ENCODE measurements at regions not wholly inside any gene's neighbourhood (a gene's known extent, or its start where the extent isn't known, plus 50 kb on each side); places are given as distances from the start of the nearest gene placed in this dataset.
"Not testable (repeated sequence)": the region's sequence is repeated elsewhere in the genome, so short reads cannot be mapped to it uniquely, and the experiment has no call there.

DNA sequence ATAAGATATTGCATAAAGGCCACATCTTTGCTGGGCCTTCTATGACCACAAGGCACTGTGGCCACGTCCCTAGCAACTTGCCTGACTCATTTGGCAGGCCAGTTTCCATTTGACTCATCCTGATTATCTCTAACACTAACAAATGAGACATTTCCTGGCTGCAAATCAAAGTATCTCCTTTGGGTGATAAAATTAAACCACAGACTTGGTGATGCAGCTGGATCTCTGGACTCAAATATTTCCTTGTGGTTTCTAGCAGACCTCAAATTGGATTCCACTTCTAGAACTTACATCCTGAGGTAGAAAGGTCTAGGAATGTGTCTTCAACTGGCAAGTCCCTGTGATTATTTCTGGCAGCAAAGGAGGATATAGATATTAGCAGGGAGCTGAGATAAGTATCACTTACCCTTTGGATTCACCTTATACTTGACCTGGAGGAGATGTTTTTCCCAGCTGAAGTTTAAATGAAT is 167.9 kb upstream of the NXPH2 start:
- DNase-seq (ENCODE audit: low read depth in 2 of 2) = peak; percentile 99

DNA sequence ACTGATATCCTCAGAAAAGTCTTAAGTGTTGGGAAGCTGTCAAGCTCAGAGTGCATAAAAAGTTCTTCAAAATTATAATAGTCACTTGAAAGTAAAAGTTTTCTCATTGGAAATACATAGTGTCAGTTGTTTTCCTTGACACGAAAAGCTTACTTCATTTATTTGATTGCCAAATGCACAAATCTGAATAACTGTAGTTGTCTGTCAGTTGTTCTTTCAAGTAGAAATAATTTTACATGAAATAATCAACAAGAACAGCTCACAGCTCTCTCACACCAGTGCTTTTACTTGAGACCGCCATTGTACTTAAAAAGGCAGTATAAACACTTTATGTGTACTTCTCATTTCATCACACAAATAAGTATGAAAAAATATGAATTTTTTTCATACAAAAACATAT is 163.3 kb upstream of the NXPH2 start:
- DNase-seq (ENCODE audit: low read depth in 2 of 2) = no peak

DNA sequence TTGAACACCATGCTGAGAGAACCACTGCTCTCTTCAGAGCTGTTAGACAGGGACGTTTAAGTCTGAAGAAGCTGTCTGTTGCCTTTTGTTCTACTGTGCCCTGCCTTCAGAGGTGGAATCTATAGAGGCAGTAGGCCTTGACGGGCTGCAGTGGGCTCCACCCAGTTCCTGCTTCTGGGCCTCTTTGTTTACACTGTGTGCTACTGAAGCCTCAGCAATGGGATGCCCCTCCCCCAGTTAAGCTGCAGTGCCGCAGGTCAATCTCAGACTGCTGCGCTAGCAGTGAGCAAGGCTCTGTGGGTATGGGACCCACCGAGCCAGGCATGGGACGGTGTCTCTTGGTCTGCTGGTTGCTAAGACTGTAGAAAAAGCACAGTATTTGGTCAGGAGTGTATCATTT is 162.3 kb upstream of the NXPH2 start:
- DNase-seq (ENCODE audit: low read depth in 2 of 2) = no peak

DNA sequence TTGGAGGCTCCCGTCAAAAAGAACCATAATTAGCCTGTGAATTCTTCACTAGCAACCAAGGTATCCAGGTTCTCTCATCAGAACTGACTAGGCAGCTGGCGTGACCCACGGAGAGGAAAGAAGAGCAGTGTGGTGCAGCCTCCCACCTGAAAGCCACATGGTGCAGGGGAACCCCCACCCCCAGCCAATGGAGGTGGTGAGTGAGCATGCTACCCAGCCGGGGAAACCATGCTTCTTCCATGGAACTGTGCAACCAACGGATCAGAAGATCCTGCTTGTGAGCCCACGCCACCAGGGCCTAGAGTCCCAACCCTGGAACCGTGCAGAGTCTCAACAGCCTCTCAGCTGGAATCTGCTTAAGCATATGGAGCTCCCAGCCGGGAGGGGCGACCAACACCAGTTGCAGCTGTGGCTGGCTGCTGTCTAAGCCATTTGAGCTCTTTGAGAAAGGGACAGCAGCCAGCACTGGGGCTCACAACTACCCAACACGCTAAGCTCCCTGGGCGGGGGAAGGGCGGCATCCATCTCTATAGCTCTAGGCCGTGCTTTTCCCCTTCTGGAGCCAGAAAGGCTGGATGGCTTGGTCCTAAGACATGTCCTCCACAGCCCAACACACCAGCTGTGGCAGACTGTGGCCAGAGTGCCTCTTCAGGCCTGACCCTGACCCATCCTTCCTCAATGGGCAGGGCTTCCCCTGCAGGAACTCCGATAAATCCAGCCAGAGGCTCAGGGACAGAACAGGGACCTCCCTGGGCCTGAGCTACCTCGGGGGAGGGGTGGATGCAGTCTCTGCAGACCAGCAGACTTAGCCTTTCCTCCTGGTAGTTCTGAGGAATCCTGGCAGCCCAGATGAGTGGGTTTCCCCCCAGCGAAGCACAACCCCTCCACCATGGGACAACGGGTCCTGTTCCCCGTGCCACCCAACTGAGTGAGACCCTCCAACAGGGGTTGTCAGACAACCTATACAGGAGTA is 151.4 kb upstream of the NXPH2 start:
- DNase-seq (ENCODE audit: low read depth in 2 of 2) = no peak

DNA sequence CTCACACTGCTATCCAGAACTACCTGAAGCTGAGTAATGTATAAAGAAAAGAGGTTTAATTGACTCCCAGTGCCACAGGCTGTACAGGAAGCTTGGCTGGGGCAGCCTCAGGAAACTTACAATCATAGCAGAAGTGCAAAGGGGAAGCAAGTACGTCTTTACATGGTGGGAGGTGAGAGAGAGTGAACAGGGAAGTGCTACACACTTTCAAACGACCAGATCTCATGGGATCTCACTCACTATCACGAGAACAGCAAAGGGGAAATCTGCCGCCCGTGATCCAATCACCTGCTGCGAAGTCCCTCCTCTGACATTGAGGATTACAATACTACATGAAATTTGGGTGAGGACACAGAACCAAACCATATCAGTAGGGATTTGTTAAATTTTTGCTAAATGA is 150.4 kb upstream of the NXPH2 start:
- DNase-seq (ENCODE audit: low read depth in 2 of 2) = no peak

DNA sequence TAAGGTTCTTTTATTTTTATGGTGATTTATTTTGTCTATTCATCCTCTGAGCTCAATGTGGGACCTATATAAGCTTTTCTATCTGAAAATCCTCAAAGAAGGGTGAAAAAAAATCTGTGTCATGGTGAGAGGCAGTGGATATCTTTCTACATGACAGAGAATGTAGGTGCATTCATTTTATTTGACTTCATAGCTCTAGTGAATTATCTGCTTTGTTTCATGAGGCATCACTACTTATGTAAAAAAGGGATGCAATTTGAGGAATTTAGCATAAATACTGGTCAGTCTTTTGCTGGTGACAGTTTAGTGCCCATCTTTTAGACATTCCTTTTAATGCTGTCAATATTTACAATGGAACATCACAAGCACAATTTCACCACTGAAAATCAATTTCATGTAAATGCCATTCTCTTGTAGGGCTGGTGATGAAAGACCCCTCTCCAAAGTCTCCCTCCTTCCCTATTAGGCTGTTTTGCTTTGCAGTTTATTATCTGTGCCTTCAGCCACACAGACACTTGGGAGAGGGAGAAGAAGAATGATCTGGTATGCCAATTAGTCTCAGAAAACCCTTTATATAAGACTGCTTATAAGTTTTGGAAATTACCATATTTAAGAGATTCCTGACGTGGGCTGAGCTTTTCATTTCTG is 148.3 kb upstream of the NXPH2 start:
- DNase-seq (ENCODE audit: low read depth in 2 of 2) = no peak

DNA sequence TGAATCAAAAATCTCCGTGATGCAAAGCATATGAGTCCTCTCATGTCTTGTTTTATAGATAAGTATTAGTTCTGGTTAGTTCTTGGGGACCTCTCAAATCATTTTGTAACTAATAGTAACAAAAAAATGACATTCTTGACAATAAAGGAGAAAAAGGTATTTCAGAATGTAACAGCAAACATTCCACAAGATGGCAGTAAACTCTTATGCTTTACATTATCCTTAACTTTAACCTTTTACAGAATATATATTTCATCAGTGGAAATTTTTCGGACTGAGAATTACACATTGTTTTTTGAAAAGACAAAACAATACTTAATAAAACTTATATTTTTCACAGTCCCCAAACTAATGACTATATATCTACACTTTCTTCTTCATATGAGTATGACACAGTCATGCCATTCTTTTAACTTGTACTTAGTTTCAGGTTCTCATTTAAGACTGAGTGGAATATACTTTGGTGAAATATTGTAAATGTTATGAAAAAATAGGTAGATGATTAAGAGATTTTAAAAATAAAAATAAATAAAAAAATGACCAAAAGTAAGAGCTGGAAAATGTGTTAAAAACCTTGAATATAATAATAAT is 142.9 kb upstream of the NXPH2 start:
- peak in 1 of 2 experiments; percentile 6 for DNase-seq (ENCODE audit: low read depth in 2 of 2)

DNA sequence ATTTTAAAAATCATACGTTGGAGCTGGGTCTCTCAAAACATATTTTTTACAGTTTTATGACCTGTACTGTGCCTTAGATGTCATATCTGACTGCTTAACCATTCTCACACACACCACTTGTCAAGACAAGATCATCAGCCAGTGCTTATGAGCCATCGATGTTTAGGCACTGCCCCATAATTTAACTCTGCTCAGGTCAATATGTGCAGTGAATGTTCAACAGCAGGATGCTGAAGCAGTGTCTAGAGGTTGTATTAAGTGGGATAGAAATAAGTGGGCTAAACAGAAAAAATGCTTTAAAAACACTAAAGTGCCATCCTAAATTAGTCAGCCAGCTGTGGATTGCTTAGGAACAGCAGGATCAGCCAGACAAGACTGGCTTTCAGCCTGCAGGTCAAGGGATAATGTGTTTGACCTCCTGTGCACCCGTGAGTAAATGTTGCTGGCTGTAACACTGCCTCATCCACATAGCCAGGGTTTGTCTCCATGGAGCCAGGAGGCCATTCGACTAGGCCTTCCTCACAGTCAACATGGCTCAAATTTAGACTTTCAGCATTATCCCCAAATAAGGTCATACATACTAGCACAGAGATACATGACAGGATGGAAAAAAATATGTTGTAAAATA is 139.0 kb upstream of the NXPH2 start:
- no peak for DNase-seq (ENCODE audit: low read depth in 2 of 2)

DNA sequence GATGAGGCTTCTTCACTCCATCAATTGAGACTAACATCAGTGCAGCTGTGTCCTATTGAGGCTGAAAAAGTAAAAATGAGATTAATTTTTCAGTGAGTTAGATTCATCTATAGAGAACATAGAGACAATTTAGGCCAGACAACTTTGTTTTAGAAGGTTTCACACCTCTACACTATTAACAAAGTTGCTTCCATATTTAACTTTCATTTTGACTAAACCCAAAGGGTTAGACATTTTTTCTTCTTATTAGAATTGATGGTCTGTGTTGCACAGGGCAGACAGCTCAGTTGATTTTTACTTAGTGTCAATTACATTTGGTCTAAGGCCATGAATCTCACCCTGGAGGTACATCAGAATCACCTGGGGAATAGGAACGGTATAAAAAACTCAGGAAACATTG is 130.2 kb upstream of the NXPH2 start:
- DNase-seq (ENCODE audit: low read depth in 2 of 2) = no peak

DNA sequence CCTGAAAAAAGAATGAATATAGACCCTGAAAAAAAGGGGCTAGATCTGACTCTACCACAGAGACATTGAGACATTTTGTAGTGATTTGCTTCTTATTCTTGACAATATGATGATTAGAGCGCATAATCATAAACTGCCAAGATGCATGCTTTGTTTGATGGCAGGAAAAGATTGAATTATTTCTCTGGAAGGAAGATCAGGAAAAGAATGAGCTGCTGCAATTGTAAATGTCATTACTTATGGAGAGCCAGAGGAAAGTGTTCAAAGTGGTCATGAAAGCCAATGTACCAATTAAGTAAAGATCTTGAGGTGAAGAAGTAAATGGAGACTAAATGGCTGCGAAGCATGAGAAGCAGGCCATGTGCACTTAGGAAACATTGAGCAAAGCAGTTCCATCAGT is 126.4 kb upstream of the NXPH2 start:
- no peak for DNase-seq (ENCODE audit: low read depth in 2 of 2)

DNA sequence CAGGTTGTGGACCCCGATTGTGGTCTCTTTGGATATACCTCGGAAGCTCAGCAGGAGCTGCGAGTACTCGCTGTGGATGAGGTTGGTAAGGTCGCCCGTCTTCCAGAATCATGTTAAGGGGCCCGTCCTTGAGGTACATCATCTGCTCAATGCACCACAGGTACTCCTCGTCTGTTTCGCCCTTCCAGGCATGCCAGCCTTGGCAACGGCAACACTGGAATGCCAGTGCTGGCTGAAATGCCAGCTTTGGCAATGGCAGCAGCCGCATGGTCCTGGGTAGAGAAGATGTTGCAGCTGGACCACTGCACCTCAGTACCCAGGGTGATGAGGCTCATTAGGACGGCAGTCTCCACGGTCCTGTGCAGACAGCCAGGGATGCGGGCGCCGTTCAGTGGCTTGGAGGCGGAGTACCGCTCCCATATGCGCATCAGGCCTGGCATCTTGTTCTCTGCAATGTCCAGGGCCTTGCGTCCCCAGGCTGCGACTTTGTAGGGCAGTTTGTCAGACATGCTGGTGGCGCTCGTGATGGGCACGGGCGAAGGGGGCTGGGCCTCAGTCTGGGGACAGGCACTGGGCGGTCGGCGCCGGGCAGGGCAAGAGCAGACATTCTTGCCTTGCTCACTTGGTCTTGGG is 122.2 kb upstream of the NXPH2 start:
- DNase-seq (ENCODE audit: low read depth in 2 of 2) = no peak

DNA sequence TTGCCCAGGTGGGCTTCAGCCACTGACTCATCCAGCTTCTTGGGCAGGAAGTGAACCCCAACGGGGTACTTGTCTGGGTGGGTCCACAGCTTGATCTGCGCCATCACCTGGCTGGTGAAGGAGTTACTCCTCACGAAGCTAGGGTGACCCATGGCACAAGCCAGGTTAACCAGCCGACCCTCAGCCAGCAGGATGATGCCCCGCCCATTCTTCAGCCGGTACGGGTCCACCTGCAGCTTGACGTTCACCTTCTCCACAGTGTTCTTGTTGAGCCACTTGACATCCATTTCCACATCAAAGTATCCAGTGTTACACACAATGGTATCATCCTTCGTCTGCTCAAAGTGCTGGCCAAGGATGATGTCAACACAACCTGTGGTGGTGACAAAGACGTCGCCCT is 121.3 kb upstream of the NXPH2 start:
- DNase-seq (ENCODE audit: low read depth in 2 of 2) = no peak

DNA sequence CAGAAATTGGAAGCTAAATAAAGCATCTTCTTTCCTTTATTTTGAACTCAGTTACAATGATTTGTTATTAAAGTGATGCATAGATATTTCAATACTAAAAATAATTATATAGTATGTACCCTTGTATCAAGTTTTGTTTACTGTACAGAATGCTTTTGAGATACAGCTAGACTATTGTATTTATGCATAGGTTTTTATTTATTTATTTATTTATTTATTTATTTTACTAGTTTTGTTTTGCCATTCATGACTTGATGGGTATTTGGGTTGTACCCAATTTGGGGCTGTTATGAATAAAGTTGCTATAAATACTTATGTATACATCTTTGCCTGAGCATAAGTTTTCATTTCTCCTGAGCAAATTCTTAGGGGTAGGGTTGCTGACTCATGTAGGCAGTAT is 118.7 kb upstream of the NXPH2 start:
- DNase-seq (ENCODE audit: low read depth in 2 of 2) = no peak

DNA sequence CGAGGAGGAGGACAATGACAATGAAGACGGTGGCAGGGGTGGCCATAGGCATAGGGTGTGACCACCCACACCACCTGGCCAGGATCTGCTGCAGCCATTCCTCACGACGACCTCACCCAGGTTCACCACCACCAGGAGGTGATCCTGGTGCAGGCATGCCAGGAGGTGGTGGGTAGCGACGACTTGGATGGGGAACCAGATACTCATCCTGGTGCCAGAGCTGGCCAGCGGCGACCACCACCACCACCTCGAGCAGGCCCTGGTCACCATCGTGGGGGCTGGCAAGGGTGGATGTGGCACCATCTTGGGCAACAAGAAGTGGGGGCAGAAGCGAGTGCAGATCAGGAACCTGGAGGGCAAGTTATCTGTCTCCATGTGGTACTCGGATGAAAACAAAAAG is 117.1 kb upstream of the NXPH2 start:
- no peak for DNase-seq (ENCODE audit: low read depth in 2 of 2)

DNA sequence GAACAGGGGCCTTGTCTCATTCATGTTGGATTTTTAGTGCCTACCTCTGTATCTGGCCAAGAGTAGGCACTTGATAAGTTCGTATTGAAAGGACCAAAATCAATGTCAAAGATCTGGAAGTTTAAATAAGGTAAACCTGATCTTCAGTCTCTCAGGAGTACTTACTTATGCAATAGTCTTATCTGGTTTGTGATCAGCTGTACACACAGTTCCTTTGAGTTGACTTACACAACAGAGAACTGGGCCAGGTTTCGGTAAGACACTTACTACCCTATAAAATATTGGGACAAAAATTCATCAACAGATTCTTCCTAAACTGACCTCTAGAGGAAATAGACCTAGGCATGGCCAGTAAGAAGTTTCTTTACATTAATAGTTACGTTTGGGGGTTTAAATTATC is 113.6 kb upstream of the NXPH2 start:
- no peak for DNase-seq (ENCODE audit: low read depth in 2 of 2)

DNA sequence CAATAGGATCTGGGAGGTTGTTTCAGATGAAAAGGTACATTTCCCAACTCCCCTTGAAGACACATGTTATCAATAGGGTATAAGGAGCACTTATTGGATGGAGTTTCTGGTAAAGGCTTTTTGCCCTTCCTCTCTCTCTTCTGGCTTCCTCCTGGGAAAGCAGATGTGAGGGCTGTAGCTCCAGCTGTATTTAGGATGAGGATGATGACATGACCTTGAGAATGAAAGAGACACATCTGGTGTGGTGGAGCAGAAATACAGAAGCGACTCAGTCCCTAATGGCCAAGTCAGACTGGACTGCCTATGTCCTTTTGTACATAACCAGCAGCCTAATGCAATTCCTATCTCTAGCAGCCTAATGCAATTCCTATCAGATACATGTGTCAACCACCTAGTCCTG is 100.9 kb upstream of the NXPH2 start:
- no peak for DNase-seq (ENCODE audit: low read depth in 2 of 2)

DNA sequence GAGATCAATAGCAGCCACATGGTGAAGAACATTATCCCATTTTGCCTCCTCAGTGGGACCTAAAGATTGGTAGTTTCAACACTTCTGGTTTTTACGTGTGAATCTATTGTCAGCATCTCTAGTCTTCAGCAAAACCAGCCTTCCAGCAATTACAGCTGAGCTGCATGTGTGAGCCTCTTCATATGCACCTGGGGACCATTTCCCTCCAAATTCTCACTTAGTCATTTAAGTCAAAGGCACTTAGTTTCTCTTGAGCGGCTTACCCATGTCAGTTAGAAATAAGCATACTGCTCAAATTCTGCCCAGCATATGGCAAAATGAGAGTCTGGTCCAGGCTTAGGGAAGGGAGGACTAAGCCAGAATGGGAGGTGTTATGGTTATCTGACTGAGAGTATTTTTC is 99.7 kb upstream of the NXPH2 start:
- DNase-seq (ENCODE audit: low read depth in 2 of 2) = no peak

DNA sequence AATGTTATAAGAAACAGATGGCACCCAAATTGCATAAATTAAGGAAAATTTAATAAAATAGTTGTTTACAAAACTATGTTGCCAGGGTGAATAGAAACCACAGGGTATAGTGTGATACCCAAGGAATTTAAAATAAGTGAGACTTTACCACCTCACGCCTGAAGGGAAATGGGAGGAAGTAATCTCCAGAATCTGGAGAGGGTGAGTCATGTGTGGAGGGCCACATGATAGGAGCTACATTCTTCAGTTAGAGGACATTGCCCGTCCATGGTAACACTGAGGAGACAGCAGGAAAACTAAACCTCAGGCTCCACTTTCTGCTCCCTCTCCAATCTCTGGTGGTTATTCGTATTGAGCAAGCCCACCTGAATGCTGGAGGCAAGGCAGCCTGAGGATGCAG is 97.2 kb upstream of the NXPH2 start:
- no peak for DNase-seq (ENCODE audit: low read depth in 2 of 2)

DNA sequence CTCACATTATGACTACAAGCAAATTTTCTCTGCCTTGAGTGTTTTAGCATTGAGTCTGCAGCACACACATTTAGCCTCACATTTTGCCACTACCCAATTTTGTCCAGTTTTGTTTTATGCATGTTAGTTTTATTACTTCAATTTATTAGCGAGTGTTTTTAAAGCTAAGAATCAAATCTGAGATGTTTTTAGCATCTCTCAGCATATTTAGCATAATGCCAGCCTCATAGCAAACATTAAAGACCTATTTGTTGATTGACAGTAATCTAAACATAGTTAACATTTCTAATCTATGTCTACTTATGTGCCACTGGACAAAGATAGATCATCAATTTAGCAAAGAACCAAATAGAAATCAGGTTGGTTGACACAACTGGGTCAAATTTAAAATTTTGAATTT is 94.1 kb upstream of the NXPH2 start:
- no peak for DNase-seq (ENCODE audit: low read depth in 2 of 2)

DNA sequence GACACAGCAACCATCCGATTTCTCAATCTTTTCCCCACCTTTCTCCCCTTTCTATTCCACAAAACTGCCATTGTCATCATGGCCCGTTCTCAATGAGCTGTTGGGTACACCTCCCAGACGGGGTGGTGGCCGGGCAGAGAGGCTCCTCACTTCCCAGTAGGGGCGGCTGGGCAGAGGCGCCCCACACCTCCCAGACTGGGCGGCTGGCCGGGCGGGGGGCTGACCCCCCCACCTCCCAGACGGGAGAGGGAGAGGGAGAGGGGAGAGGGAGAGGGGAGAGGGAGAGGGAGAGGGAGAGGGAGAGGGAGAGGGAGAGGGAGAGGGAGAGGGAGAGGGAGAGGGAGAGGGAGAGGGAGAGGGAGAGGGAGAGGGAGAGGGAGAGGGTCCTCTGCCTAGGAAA is 91.9 kb upstream of the NXPH2 start:
- not testable (repeated sequence) for DNase-seq (ENCODE audit: low read depth in 2 of 2)

DNA sequence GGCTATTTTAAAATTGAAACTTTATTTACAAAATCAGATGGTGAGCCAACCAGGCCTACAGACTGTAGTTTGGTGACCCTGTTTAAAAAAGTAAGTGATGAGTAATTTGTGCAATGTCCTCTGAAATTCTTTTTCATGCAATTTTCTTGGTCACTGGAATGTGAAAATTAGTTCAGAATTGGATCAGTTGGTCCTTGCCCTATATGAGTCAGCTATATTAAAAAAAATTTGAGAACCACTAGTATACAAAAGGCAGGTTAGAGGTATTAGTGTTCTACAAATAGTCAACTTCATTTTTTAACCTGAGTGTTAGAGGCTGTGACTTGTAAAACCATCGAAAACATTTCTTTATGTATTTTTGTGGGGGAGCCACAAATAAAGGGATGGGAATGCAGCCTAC is 91.1 kb upstream of the NXPH2 start:
- DNase-seq (ENCODE audit: low read depth in 2 of 2) = no peak

DNA sequence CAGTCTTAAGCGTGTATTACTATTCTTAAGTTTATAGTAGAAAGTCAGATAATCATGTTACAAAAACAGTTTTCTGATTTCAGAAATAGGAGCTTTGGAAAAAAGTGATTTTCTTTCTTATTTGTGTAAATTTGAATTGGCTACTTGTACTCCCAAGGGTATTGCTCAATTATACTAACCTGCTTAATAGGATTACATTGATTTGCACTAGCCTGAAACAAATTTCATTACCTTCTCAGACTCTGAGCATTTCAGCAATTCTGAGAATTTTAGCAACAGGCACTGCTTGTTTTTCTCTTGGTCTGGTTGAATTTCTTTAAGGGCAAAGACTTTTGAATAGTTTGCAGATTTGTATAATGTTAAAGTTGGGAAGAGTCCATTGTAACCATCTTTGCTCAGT is 87.2 kb upstream of the NXPH2 start:
- no peak for DNase-seq (ENCODE audit: low read depth in 2 of 2)

Data from fibroblast of skin of left quadriceps (primary cell).